C4-2B (cell line): ENCODE measurements at regions not wholly inside any gene's neighbourhood (a gene's known extent, or its start where the extent isn't known, plus 50 kb on each side); places are given as distances from the start of the nearest gene placed in this dataset.

Experiments
- CTCF ChIP-seq: fragments of 450-650 bp; conservative IDR thresholded peaks from 2 replicates; pipeline ENCODE4 v1.5.1; 2017; ENCODE audit warnings: mild to moderate bottlenecking
- ZFX ChIP-seq: fragments of 450-650 bp; IDR thresholded peaks from 2 replicates; pipeline ENCODE4 v1.6.1; 2017

DNA sequence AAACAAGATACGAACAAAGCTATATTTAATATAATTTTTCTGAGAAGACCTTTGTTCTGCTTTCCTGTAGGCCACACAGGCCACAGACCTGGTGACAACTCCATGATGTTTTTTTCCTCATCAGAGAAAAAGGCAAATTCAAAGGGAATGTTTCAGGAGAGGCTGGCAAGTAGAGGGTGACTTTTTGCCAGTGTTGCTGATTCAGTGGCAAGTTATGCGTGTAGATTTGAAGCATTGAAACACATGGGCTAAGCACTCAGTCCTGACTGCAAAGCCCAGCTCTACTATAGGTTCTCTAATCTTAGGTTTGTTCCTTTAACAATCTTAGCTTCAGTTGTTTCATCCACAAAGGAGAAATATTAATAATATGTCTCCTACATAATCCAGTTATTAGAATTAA is 499.8 kb downstream of the SUCLG1 start:
- TF ChIP-seq ZFX: no peak
- no peak for TF ChIP-seq CTCF
